HepG2 (cell line): ENCODE measurements at regions not wholly inside any gene's neighbourhood (a gene's known extent, or its start where the extent isn't known, plus 50 kb on each side); places are given as distances from the start of the nearest gene placed in this dataset.

Source experiments
- ATAC-seq: fragments of 200-7000 bp; cut with Tn5 transposase; 3 replicates; pipeline ENCODE4 v1.9.1; 2020; ENCODE audit warnings: mild to moderate bottlenecking, moderate library complexity
- BruUV-seq: library from RNA; stranded (reverse); fragments of 400-500 nt; replicated peaks from 2 replicates; lab custom pipeline; 2021; lab: Mats Ljungman, UMichigan
- CTCF ChIA-PET: fragments of 300-600 bp; formaldehyde crosslinking; extraction: SDS; loops from one replicate; lab custom pipeline; 2021; ENCODE audit warnings: low total read pairs, inconsistent platforms, low intra/inter-chr PET ratio; lab: Yijun Ruan, JAX
- POLR2A ChIA-PET: fragments of 350-600 bp; sonication (Branson Sonifier 250); formaldehyde crosslinking; loops from one replicate; lab custom pipeline; 2020; ENCODE audit warnings: antibody characterized with exemption, inconsistent platforms; lab: Yijun Ruan, JAX
- DNase-seq: peaks from one replicate; pipeline ENCODE4 v3.0.0-alpha.2; 2015; ENCODE audit warnings: low spot score
- FAIRE-seq: peaks from 3 replicates; lab custom pipeline; 2011; peaks lifted over from hg19 to GRCh38; lab: Jason Lieb, UNC
- H2AFZ ChIP-seq: one replicate; pipeline ENCODE4 v1.6.1; 2011; ENCODE audit warnings: low read length, inconsistent platforms
- H3K27ac ChIP-seq: fragments of 300-600 bp; 3 replicates; pipeline ENCODE4 v1.8.0; 2011; ENCODE audit warnings: mixed run types, mild to moderate bottlenecking, mixed read lengths, low read length, inconsistent platforms; ENCODE audit not compliant: insufficient read depth; ENCODE audit errors: extremely low read length
- H3K27me3 ChIP-seq, 2 experiments: fragments of 200-600 bp in 1 of 2; 2 replicates in 1 of 2; 3 replicates in 1 of 2; pipeline versions ENCODE4 v1.6.0 to v1.8.0; 2011; ENCODE audit warnings: low read length in 2 of 2, mild to moderate bottlenecking in 2 of 2, moderate library complexity in 2 of 2, inconsistent platforms in 1 of 2; ENCODE audit not compliant: insufficient read depth in 2 of 2, control insufficient read depth in 1 of 2
- H3K36me3 ChIP-seq, 2 experiments: fragments of 200-600 bp in 1 of 2; replicated peaks in 1 of 2; 2 replicates in 1 of 2; 3 replicates in 1 of 2; pipeline versions ENCODE4 v1.5.1 to v1.8.0; 2011; ENCODE audit warnings: low read length in 2 of 2, inconsistent platforms in 1 of 2; ENCODE audit not compliant: insufficient read depth in 2 of 2, control insufficient read depth in 1 of 2
- H3K4me1 ChIP-seq: 2 replicates; pipeline ENCODE4 v1.5.1; 2012; ENCODE audit warnings: low read length, inconsistent platforms; ENCODE audit not compliant: insufficient read depth
- H3K4me2 ChIP-seq: 2 replicates; pipeline ENCODE4 v1.6.0; 2011; ENCODE audit warnings: low read depth, low read length, inconsistent platforms
- H3K4me3 ChIP-seq, 3 experiments: fragments of 200-600 bp in 1 of 3; sonication (generic), shearing (Covaris generic) in 1 of 3; replicated peaks in 1 of 3; 2 replicates each; pipeline ENCODE4 v1.5.1; 2011 to 2016; ENCODE audit warnings: low read length in 3 of 3, inconsistent platforms in 2 of 3, low read depth in 2 of 3, mild to moderate bottlenecking in 2 of 3, control low read depth in 1 of 3, mixed read lengths in 1 of 3; ENCODE audit not compliant: insufficient read depth in 1 of 3
- H3K79me2 ChIP-seq: one replicate; pipeline ENCODE4 v1.6.1; 2011; ENCODE audit warnings: low read length, inconsistent platforms; ENCODE audit not compliant: insufficient read depth
- H3K9ac ChIP-seq: 2 replicates; pipeline ENCODE4 v1.6.0; 2011; ENCODE audit warnings: mild to moderate bottlenecking, low read depth, low read length, inconsistent platforms; ENCODE audit not compliant: insufficient read depth
- H3K9me3 ChIP-seq: 2 replicates; pipeline ENCODE4 v1.5.1; 2012; ENCODE audit warnings: mild to moderate bottlenecking, low read length
- H4K20me1 ChIP-seq: 2 replicates; pipeline ENCODE4 v1.6.0; 2011; ENCODE audit warnings: inconsistent platforms, mild to moderate bottlenecking, low read length, moderate library complexity; ENCODE audit not compliant: insufficient read depth
- CBX2 ChIP-seq, 2 experiments: fragments of 200-600 bp in 1 of 2; sonication (generic); formaldehyde crosslinking in 1 of 2; IDR thresholded peaks; 2 replicates each; pipeline versions ENCODE4 v1.7.0 to v1.8.1; 2018 to 2022; ENCODE audit warnings: low read depth in 2 of 2, low read length in 1 of 2, mild to moderate bottlenecking in 1 of 2, missing genetic modification reagents in 1 of 2
- E2F1 ChIP-seq: sonication (generic); formaldehyde crosslinking; IDR thresholded peaks from 2 replicates; pipeline ENCODE4 v1.5.0; 2020; ENCODE audit warnings: missing genetic modification reagents
- GATA4 ChIP-seq: sonication (generic); IDR thresholded peaks from 2 replicates; pipeline ENCODE4 v1.6.1; 2016; ENCODE audit warnings: antibody characterized with exemption, low read depth, borderline replicate concordance
- GTF2F1 ChIP-seq: fragments of 150-350 bp; IDR thresholded peaks from 2 replicates; pipeline ENCODE4 v1.6.1; 2014; ENCODE audit warnings: low read length
- JUND ChIP-seq: sonication (generic); formaldehyde crosslinking; IDR thresholded peaks from 2 replicates; pipeline ENCODE4 v1.8.0; 2022; ENCODE audit warnings: mild to moderate bottlenecking, missing genetic modification reagents
- NCOR1 ChIP-seq: fragments of 200-600 bp; sonication (generic); IDR thresholded peaks from 2 replicates; pipeline ENCODE4 v1.7.0; 2017; ENCODE audit warnings: antibody characterized with exemption, low read length, borderline replicate concordance
- NFIB ChIP-seq: sonication (generic); formaldehyde crosslinking; IDR thresholded peaks from 2 replicates; pipeline ENCODE4 v1.9.0; 2021; ENCODE audit warnings: missing genetic modification reagents, mild to moderate bottlenecking, borderline replicate concordance
- PAWR ChIP-seq: sonication (generic); formaldehyde crosslinking; IDR thresholded peaks from 2 replicates; pipeline ENCODE4 v1.4.0; 2020; ENCODE audit warnings: missing genetic modification reagents, mild to moderate bottlenecking, borderline replicate concordance
- SMAD9 ChIP-seq: sonication (generic); formaldehyde crosslinking; IDR thresholded peaks from 2 replicates; pipeline ENCODE4 v1.5.1; 2020; ENCODE audit warnings: mild to moderate bottlenecking, missing genetic modification reagents
- TBX2 ChIP-seq: sonication (generic); formaldehyde crosslinking; IDR thresholded peaks from 2 replicates; pipeline ENCODE4 v1.5.0; 2020; ENCODE audit warnings: missing genetic modification reagents, mild to moderate bottlenecking, borderline replicate concordance
- THAP7 ChIP-seq: sonication (generic); formaldehyde crosslinking; IDR thresholded peaks from 2 replicates; pipeline ENCODE4 v1.8.1; 2023; ENCODE audit warnings: mild to moderate bottlenecking, missing genetic modification reagents
- TRAFD1 ChIP-seq: sonication (generic); formaldehyde crosslinking; IDR thresholded peaks from 2 replicates; pipeline ENCODE4 v1.5.1; 2020; ENCODE audit warnings: missing genetic modification reagents, mild to moderate bottlenecking, borderline replicate concordance
- ZFP36 ChIP-seq: fragments of 150-350 bp; IDR thresholded peaks from 2 replicates; pipeline ENCODE4 v1.6.1; 2018; ENCODE audit warnings: borderline replicate concordance, low read length, low read depth; ENCODE audit not compliant: partially characterized antibody
- ZMYM4 ChIP-seq: sonication (generic); formaldehyde crosslinking; IDR thresholded peaks from 2 replicates; pipeline ENCODE4 v1.8.1; 2023; ENCODE audit warnings: mild to moderate bottlenecking, missing genetic modification reagents
- ZNF33A ChIP-seq: sonication (generic); formaldehyde crosslinking; IDR thresholded peaks from 2 replicates; pipeline ENCODE4 v1.5.1; 2020; ENCODE audit warnings: missing genetic modification reagents, mild to moderate bottlenecking, moderate library complexity, borderline replicate concordance
- WGBS: methylation state at CpG from one replicate; pipeline ENCODE4 v1.1.6; 2017; ENCODE audit warnings: low lambda C conversion rate; 5-methylcytosine and 5-hydroxymethylcytosine counted together
- in situ Hi-C: cut with HindIII; loops from 2 replicates; pipeline ENCODE4 v1.10.0; 2017; ENCODE audit warnings: low pct_unique_long_range_greater_than_20kb; ENCODE audit not compliant: extremely low pct_ligation_motif_present
- intact Hi-C: fragments of 100-400 bp; cut with micrococcal nuclease; formaldehyde crosslinking; loops from one replicate; pipeline ENCODE4 v1.10.0; 2022; ENCODE audit not compliant: unreplicated experiment

GRCh38 chr6:81693266-81693665 lies 59.2 kb downstream of the TENT5A start:
- no peak overlapping the region for H3K27ac ChIP-seq
- no peaks in the 10 kb centered on the region for H3K79me2 ChIP-seq
- no peaks in the 10 kb centered on the region for H4K20me1 ChIP-seq
- ChIA-PET POLR2A (no interaction called here), CTCF (no interaction called here)
- H3K4me3 ChIP-seq: no peak overlapping the region
- FAIRE-seq (no peak), DNase-seq (no peak), ATAC-seq (no peak)
- no peak overlapping the region for H2AFZ ChIP-seq
- BruUV-seq: no TSS peak
- H3K9ac ChIP-seq: no peak overlapping the region
- peaks cover 11% of the 10 kb centered on the region; the same call in 1 of the 2 replicates for H3K4me1 ChIP-seq
- TF ChIP-seq ZFP36 (peak; percentile 42), CBX2 (IDR thresholded peaks at IDR 0.05; ENCODE audit: low read depth, low read length) (peak; percentile 75; the same call in 1 of the 2 replicates), CBX2 (CRISPR knock-in tag; IDR thresholded peaks at IDR 0.05; ENCODE audit: low read depth) (no peak), ZNF33A (CRISPR knock-in tag) (no peak)
- intact Hi-C loops (no loop called here), in situ Hi-C loops (no loop called here)
- H3K9me3 ChIP-seq: no peaks in the 10 kb centered on the region
- no peaks in the 10 kb centered on the region for H3K27me3 ChIP-seq
- WGBS: 2% methylated on average over 4 of the region's 4 CpGs
- no peak overlapping the region for H3K4me2 ChIP-seq
- H3K36me3 ChIP-seq: no peaks in the 10 kb centered on the region

GRCh38 chr6:81690073-81690472 lies 62.4 kb downstream of the TENT5A start:
- H3K27ac ChIP-seq: no peak overlapping the region
- no peak overlapping the region for H3K9ac ChIP-seq
- no peaks in the 10 kb centered on the region for H3K36me3 ChIP-seq
- no peaks in the 10 kb centered on the region for H3K4me1 ChIP-seq
- POLR2A ChIA-PET: no interaction called here
- ATAC-seq (no peak), DNase-seq (no peak), FAIRE-seq (no peak)
- H3K27me3 ChIP-seq: no peaks in the 10 kb centered on the region
- no peaks in the 10 kb centered on the region for H3K9me3 ChIP-seq
- no peak overlapping the region for H2AFZ ChIP-seq
- no peaks in the 10 kb centered on the region for H3K79me2 ChIP-seq
- H3K4me2 ChIP-seq: no peak overlapping the region
- WGBS: 44% methylated on average over 1 of the region's 1 CpG
- intact Hi-C loops: no loop called here
- in situ Hi-C loops: no loop called here
- H4K20me1 ChIP-seq: no peaks in the 10 kb centered on the region
- CTCF ChIA-PET: no interaction called here
- no peak overlapping the region for H3K4me3 ChIP-seq
- no TSS peak for BruUV-seq
- TF ChIP-seq GTF2F1: no peak
- no peak for TF ChIP-seq E2F1 (CRISPR knock-in tag)
- TF ChIP-seq SMAD9 (CRISPR knock-in tag): no peak
- no peak for TF ChIP-seq NFIB (CRISPR knock-in tag)
- no peak for TF ChIP-seq GATA4
- no peak for TF ChIP-seq THAP7
- TF ChIP-seq ZMYM4 (CRISPR knock-in tag): no peak
- no peak for TF ChIP-seq NCOR1
- no peak for TF ChIP-seq TRAFD1
- TF ChIP-seq JUND: no peak
- no peak for TF ChIP-seq TBX2 (CRISPR knock-in tag)
- no peak for TF ChIP-seq PAWR (CRISPR knock-in tag)
